Activated CD8-positive, alpha-beta T cell treated with anti-CD3 and anti-CD28 coated beads for 36 hours (primary cell): ENCODE measurements at regions not wholly inside any gene's neighbourhood (a gene's known extent, or its start where the extent isn't known, plus 50 kb on each side); places are given as distances from the start of the nearest gene placed in this dataset.

Experiments
- ATAC-seq: fragments of 200-7000 bp; cut with Tn5 transposase; one replicate; pipeline ENCODE4 v1.10.0; 2021; ENCODE audit warnings: mild to moderate bottlenecking, moderate library complexity
- CTCF ChIA-PET: fragments of 350-600 bp; sonication (Branson Sonifier 250); formaldehyde crosslinking; loops from one replicate; lab custom pipeline; 2021; ENCODE audit warnings: antibody characterized with exemption; lab: Charles Lee
- POLR2A ChIA-PET: fragments of 350-600 bp; sonication (Branson Sonifier 250); formaldehyde crosslinking; loops from one replicate; lab custom pipeline; 2021; ENCODE audit warnings: antibody characterized with exemption; lab: Charles Lee
- DNase-seq: peaks from one replicate; pipeline ENCODE4 v3.0.0-alpha.2; 2020
- H3K27ac Mint-ChIP-seq: one replicate; pipeline ENCODE4 v1.8.0; 2021; ENCODE audit warnings: mild to moderate bottlenecking, mixed read lengths
- H3K27me3 Mint-ChIP-seq: one replicate; pipeline ENCODE4 v1.8.0; 2021; ENCODE audit warnings: mixed read lengths
- H3K36me3 Mint-ChIP-seq: one replicate; pipeline ENCODE4 v1.8.0; 2021; ENCODE audit warnings: low read depth, mixed read lengths
- H3K4me1 Mint-ChIP-seq: one replicate; pipeline ENCODE4 v1.8.0; 2021; ENCODE audit warnings: low read depth, mixed read lengths
- H3K4me3 Mint-ChIP-seq: one replicate; pipeline ENCODE4 v1.8.0; 2021; ENCODE audit warnings: mild to moderate bottlenecking, moderate library complexity, mixed read lengths
- H3K9me3 Mint-ChIP-seq: one replicate; pipeline ENCODE4 v1.8.0; 2021; ENCODE audit warnings: mixed read lengths
- CTCF ChIP-seq: fragments of 200-600 bp; IDR thresholded peaks from one replicate; pipeline ENCODE4 v1.8.0; 2022; ENCODE audit warnings: antibody characterized with exemption, mild to moderate bottlenecking
- intact Hi-C: fragments of 100-400 bp; cut with micrococcal nuclease; formaldehyde crosslinking; loops from one replicate; pipeline ENCODE4 v1.10.0; 2022

GRCh38 chr13:31940076-31940475 lies 91.5 kb upstream of the FRY start:
- no peak for ATAC-seq
- H3K4me3 Mint-ChIP-seq: no peak overlapping the region
- no peak for DNase-seq
- intact Hi-C loops: no loop called here
- H3K4me1 Mint-ChIP-seq: no peaks in the 10 kb centered on the region
- no peaks in the 10 kb centered on the region for H3K36me3 Mint-ChIP-seq
- ChIA-PET POLR2A (no interaction called here), CTCF (interaction anchor here (1.1 kb wide), 1 partner anchor 30 kb away, joined by 5 read pairs; no protein-coding TSS in a partner anchor)
- no peak overlapping the region for H3K27ac Mint-ChIP-seq
- H3K9me3 Mint-ChIP-seq: no peaks in the 10 kb centered on the region
- peaks cover 4% of the 10 kb centered on the region for H3K27me3 Mint-ChIP-seq
- TF ChIP-seq CTCF: no peak

GRCh38 chr13:31943591-31943990 lies 88.0 kb upstream of the FRY start:
- Mint-ChIP-seq H3K9me3 (no peaks in the 10 kb centered on the region), H3K27me3 (peaks cover 4% of the 10 kb centered on the region), H3K36me3 (no peaks in the 10 kb centered on the region), H3K4me3 (no peak overlapping the region), H3K27ac (no peak overlapping the region), H3K4me1 (no peaks in the 10 kb centered on the region)
- ATAC-seq: no peak
- DNase-seq: no peak
- intact Hi-C loops: no loop called here
- TF ChIP-seq CTCF: no peak
- CTCF ChIA-PET: no interaction called here
- POLR2A ChIA-PET: no interaction called here

- ATAC-seq (no peak), DNase-seq (no peak)
- no peak overlapping the region for H3K27ac Mint-ChIP-seq
- CTCF ChIA-PET: interaction anchor here (1.3 kb wide), 1 partner anchor 35 kb away, joined by 5 read pairs; no protein-coding TSS in a partner anchor
- peaks cover 4% of the 10 kb centered on the region for H3K27me3 Mint-ChIP-seq
- no peak overlapping the region for H3K4me3 Mint-ChIP-seq
- POLR2A ChIA-PET: no interaction called here
- intact Hi-C loops: no loop called here
- TF ChIP-seq CTCF: no peak
- no peaks in the 10 kb centered on the region for H3K4me1 Mint-ChIP-seq
- no peaks in the 10 kb centered on the region for H3K9me3 Mint-ChIP-seq
- H3K36me3 Mint-ChIP-seq: no peaks in the 10 kb centered on the region
Observed at GRCh38 chr13:31944262-31945160, 87.1 kb upstream of the FRY start.

- no peak for DNase-seq
- H3K27me3 Mint-ChIP-seq: peaks cover 4% of the 10 kb centered on the region
- TF ChIP-seq CTCF: no peak
- ATAC-seq: no peak
- ChIA-PET CTCF (interaction anchor here (1.3 kb wide), 1 partner anchor 35 kb away, joined by 5 read pairs; no protein-coding TSS in a partner anchor), POLR2A (no interaction called here)
- no peak overlapping the region for H3K27ac Mint-ChIP-seq
- no peak overlapping the region for H3K4me3 Mint-ChIP-seq
- no peaks in the 10 kb centered on the region for H3K36me3 Mint-ChIP-seq
- no peaks in the 10 kb centered on the region for H3K4me1 Mint-ChIP-seq
- no peaks in the 10 kb centered on the region for H3K9me3 Mint-ChIP-seq
- intact Hi-C loops: no loop called here
Observed at GRCh38 chr13:31945202-31945961, 86.2 kb upstream of the FRY start.
